ENCODE measurements at regions not wholly inside any gene's neighbourhood (a gene's known extent, or its start where the extent isn't known, plus 50 kb on each side); places are given as distances from the start of the nearest gene placed in this dataset.

DNA sequence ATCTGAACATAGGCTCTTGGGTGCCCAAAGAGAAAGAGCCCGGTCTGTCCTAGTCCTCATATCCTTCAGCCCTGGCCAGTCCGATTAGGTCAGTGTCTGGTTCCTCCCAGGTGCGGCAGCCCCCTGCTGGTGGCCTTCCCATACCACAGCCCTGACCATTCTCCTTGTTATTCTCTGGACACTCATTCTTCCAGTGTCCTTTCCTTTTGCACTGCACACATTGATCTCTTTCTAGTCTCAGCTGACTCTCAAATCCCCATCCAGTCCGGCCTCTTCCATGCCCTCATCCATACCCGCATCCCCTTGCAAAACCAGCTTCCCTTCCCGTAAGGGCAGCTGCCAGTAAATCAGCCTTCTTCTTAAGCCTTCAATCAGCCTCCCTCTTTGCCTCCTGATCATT lies 1316.3 kb downstream of the TMEM121 start:
- no peak for TF ChIP-seq YY1 (IDR thresholded peaks at IDR 0.05; ENCODE audit: insufficient read depth, insufficient read length)
- no peak for TF ChIP-seq ZNF274 (IDR thresholded peaks at IDR 0.05; ENCODE audit: low read depth, low read length)

All from NT2/D1 (cell line).